ENCODE measurements at regions not wholly inside any gene's neighbourhood (a gene's known extent, or its start where the extent isn't known, plus 50 kb on each side); places are given as distances from the start of the nearest gene placed in this dataset.
A peak's percentile ranks its signal among the peaks of the same experiment; 100 is the strongest.
"Not testable (repeated sequence)": the region's sequence is repeated elsewhere in the genome, so short reads cannot be mapped to it uniquely, and the experiment has no call there.

DNA sequence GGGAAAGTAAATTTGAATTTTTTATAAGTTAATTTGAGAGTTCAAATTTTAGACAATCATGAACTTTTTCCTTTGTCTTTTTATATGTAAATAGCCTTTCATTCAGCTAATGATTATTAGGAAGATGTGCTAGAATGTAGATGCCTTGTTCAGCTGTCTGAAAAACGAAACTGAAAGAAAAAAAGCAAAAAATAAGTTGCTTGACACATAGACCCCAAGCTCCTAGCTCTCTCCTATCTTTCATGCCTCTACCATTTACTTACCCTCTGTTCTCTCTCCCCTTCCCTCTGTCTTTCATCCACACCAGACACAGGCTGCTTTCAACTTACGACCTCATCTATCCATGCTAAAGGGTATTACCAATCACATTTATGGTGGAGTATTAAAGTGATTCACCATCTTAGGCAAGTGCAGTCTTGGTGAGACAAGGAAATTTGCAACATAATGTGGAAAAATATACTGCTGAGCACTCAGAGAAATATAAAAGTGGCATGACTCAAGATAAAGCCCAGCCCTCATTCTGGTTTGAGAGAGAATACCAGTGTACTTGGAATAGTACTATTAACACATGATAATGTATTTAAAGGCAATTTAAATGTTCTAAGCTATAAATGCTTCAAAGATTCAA lies 425.6 kb downstream of the SUCLG1 start:
- Mint-ChIP-seq H3K27me3 (no peaks in the 10 kb centered on the region), H3K4me1 (peaks cover 12% of the 10 kb centered on the region), H3K27ac (peak overlapping the region; percentile 39), H3K36me3 (ENCODE audit: low read depth) (no peaks in the 10 kb centered on the region), H3K4me3 (peak overlapping the region; percentile 19)
- H3K9me3 ChIP-seq (ENCODE audit: control insufficient read depth, low read length, poor library complexity, severe bottlenecking): no peaks in the 10 kb centered on the region
- ATAC-seq (no peak), DNase-seq (no peak)

DNA sequence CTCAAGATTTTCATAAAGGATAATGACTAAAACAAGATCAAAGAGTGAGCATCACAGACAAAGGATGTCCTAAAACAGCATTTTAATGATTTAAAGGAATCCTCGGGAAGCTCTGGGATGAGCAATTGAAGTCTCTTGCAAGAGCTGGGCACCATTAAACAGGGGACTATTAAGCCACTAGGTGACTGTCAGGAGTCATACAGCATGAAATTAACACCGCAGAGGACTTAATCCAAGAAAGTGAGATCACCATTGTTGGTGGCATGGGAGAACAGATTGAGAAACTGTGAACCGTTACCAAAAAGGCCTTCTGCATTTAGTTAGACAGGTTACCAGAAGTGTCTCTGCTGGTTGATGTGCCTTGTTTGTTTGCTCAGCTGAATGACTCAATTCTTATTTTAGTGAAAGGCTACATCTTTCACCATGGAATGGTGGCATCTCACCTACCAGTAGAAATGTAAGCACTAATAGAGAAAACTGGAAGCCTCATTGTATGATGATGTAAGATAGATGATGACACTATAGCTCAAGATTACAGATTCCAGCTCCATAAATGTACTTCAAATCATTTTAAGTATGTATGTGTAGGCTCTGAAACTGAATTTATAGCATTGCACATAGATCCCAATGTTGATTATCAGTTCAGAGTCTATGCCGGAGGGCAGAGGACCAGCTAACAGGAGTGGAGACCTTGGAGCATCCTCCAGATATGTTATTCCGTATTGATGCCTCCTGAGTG lies 427.6 kb downstream of the SUCLG1 start:
- DNase-seq: no peak
- ATAC-seq: no peak
- no peaks in the 10 kb centered on the region for H3K9me3 ChIP-seq (ENCODE audit: control insufficient read depth, low read length, poor library complexity, severe bottlenecking)
- H3K27me3 Mint-ChIP-seq: no peaks in the 10 kb centered on the region
- peaks cover 13% of the 10 kb centered on the region for H3K4me1 Mint-ChIP-seq
- H3K36me3 Mint-ChIP-seq (ENCODE audit: low read depth): no peaks in the 10 kb centered on the region
- no peak overlapping the region for H3K4me3 Mint-ChIP-seq
- no peak overlapping the region for H3K27ac Mint-ChIP-seq

DNA sequence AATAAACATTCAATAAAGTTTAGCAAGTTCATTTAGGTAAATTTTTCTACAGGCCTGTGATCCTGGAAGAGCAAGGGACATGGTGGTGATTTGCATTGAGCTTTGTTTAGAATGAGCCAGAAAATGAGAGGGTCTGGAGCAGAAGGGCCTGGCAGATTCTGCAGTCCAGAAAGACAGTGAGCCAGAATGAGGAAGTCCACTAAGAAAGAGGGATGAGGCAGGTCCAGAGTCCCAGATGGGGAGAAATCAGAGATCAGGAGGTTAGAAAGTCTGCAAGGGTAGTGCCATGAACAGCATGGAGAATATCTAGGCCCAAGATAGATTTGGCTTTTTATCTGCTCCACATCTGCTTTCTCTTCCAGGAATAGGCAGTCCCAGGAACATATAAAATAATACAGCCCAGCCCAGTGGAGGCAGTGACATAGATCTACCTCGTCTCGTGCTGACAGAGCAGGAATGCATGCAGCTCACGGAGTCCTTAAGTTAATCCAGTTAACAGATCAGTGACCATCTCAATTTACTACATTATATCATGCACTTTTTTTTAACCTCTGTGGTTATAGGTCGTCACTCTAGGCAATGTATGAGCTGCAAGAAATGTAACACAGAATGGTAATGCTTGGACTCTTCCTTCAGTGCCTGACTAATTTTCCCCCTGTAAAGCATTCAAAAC lies 429.0 kb downstream of the SUCLG1 start:
- Mint-ChIP-seq H3K4me1 (peaks cover 13% of the 10 kb centered on the region), H3K4me3 (no peak overlapping the region), H3K27me3 (no peaks in the 10 kb centered on the region), H3K36me3 (ENCODE audit: low read depth) (no peaks in the 10 kb centered on the region), H3K27ac (no peak overlapping the region)
- no peak for DNase-seq
- ATAC-seq: no peak
- H3K9me3 ChIP-seq (ENCODE audit: control insufficient read depth, low read length, poor library complexity, severe bottlenecking): no peaks in the 10 kb centered on the region

DNA sequence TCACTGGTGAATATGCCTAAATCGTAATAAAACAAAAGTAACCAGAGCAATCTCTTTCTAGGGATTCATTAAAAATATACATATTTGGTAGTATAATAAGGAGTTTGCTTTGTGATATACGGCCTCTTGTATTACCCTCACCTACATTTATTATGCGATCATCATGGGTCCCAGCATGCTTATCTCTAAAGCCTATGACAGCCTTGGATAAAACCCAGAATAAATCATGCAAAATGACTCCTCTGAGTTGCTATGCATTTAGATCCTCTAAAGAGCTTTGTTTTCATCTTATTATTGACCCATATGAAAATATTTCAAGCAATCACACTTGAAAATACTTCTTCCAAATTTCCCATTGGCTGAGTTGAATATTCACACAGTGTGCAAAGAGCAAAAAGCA lies 432.3 kb downstream of the SUCLG1 start:
- Mint-ChIP-seq H3K27ac (no peak overlapping the region), H3K4me1 (peaks cover 9% of the 10 kb centered on the region), H3K4me3 (no peak overlapping the region), H3K27me3 (peaks cover 11% of the 10 kb centered on the region), H3K36me3 (ENCODE audit: low read depth) (no peaks in the 10 kb centered on the region)
- ATAC-seq: no peak
- no peak for DNase-seq
- no peaks in the 10 kb centered on the region for H3K9me3 ChIP-seq (ENCODE audit: control insufficient read depth, low read length, poor library complexity, severe bottlenecking)

DNA sequence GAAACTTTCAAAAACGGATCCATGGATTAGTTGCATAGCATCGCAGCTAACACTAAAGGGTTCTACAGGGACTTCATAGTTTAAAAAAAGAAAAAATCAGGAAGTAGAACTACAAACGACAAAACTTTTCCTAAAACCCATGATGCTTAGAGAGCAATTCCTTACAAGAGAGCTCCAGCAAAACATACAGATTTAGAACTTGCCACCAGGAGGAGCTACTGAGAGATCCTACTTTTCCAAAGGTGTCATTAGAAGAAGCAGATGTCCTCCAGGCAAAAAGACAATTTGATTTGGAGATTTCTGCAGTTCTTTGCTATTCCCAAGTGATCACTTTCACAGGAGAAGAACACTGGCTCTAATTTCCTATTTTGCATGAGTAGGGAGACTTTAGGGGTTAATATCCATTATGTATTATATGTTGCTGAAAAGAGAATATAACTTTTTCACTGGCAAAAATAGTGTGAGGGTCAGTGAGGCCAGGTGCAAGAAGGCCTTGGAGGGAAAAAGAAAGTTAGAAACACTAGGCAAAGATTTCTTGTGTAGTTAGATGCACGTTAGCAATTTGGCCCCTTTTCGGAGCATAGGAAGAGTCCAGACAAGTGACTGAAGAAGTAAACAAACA lies 436.2 kb downstream of the SUCLG1 start:
- Mint-ChIP-seq H3K27me3 (peaks cover 28% of the 10 kb centered on the region), H3K4me3 (no peak overlapping the region), H3K36me3 (ENCODE audit: low read depth) (no peaks in the 10 kb centered on the region), H3K27ac (no peak overlapping the region), H3K4me1 (peaks cover 2% of the 10 kb centered on the region)
- no peak for ATAC-seq
- H3K9me3 ChIP-seq (ENCODE audit: control insufficient read depth, low read length, poor library complexity, severe bottlenecking): no peaks in the 10 kb centered on the region
- no peak for DNase-seq

DNA sequence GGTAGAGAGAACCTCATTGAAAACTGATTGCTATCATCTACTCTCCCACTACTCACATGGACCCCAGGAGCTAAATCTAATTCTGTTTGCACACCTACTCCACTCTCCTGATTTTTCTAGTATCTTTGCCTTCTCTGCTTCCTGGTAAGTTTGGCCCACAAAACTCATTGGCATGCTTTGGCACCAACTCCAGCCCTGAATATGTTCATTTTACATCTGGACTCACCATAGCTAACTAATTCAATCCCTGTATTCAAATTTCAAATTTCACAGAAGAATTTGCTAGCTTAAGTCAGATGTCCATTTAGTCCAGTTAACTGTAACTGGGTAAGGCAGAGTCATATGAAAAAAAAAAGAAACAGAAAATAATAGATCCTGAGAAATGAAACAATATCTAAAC lies 442.1 kb downstream of the SUCLG1 start:
- no peaks in the 10 kb centered on the region for H3K36me3 Mint-ChIP-seq (ENCODE audit: low read depth)

DNA sequence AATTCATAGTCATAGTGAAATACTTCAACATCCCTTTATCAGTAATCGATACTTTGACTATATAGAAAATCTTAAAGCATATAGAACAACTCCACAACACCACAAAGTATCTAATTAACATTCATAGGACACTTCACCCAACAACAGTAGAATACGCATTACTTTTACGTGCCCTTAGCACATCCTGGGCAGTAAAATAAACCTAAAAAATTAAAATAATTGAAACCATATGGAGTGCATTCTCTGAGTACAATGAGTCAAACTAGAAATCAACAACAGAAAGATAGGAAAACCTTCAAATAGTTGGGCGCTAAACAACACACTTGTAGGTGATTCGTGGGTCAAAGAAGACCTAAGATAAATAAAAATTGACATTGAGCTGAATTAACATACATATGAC lies 442.9 kb downstream of the SUCLG1 start:
- peaks cover 11% of the 10 kb centered on the region for H3K27me3 Mint-ChIP-seq
- DNase-seq (no peak), ATAC-seq (no peak)
- H3K4me3 Mint-ChIP-seq: no peak overlapping the region
- H3K27ac Mint-ChIP-seq: no peak overlapping the region
- no peaks in the 10 kb centered on the region for H3K4me1 Mint-ChIP-seq
- no peaks in the 10 kb centered on the region for H3K9me3 ChIP-seq (ENCODE audit: control insufficient read depth, low read length, poor library complexity, severe bottlenecking)
- no peaks in the 10 kb centered on the region for H3K36me3 Mint-ChIP-seq (ENCODE audit: low read depth)

More for the DNA sequence above, 442.1 kb downstream of the SUCLG1 start:
- no peaks in the 10 kb centered on the region for H3K9me3 ChIP-seq (ENCODE audit: control insufficient read depth, low read length, poor library complexity, severe bottlenecking)
- ATAC-seq (no peak), DNase-seq (no peak)
- peaks cover 18% of the 10 kb centered on the region for H3K27me3 Mint-ChIP-seq
- no peak overlapping the region for H3K4me3 Mint-ChIP-seq
- no peaks in the 10 kb centered on the region for H3K4me1 Mint-ChIP-seq
- H3K27ac Mint-ChIP-seq: no peak overlapping the region

DNA sequence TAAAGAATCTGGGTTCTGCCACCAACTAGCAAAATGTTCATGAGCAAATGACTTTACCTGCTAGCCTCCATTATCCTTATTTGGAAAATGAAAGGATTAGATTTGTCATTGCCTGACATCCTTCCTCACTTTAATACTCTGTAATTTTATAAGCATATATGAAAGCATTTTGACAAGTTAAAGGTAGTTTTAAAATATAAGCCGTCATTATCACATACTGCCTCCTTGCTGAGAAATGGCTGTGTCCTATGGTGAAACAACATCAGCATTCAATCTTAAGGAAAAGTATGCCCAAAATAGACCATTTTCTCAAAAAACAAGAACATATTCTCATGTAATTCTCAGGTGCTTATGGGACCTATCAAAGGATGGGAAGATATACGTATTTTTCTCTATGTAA lies 461.2 kb downstream of the SUCLG1 start:
- Mint-ChIP-seq H3K4me1 (no peaks in the 10 kb centered on the region), H3K27ac (no peak overlapping the region), H3K36me3 (ENCODE audit: low read depth) (no peaks in the 10 kb centered on the region), H3K4me3 (no peak overlapping the region), H3K27me3 (peaks cover 39% of the 10 kb centered on the region)
- ATAC-seq: no peak
- no peak for DNase-seq
- H3K9me3 ChIP-seq (ENCODE audit: control insufficient read depth, low read length, poor library complexity, severe bottlenecking): no peaks in the 10 kb centered on the region

DNA sequence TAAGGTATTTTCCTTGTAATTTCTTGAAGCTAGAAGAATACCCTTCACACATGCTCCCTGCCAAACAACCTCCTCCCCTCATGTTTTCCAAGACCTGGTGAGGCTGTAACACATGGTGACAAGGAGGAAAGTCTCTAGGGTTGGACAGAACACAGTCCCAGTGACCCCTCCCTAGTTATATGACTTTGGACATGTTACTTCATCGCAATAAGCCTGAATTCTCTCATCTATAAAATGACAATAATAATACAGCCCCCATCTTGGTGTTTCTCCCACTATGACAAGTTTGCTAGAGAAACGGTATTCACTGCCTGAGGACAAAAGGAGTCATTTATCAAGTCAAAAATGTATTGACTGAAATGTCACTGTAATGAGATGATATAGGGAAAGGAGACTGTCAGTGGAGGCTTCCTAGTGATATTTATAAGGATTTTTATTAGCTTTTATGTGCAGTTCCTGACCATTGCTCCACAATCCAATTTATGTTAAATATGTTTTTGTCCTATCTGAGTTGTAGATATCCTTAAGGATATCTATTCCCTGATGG lies 464.4 kb downstream of the SUCLG1 start:
- peaks cover 45% of the 10 kb centered on the region for H3K27me3 Mint-ChIP-seq
- DNase-seq (no peak), ATAC-seq (no peak)
- H3K36me3 Mint-ChIP-seq (ENCODE audit: low read depth): no peaks in the 10 kb centered on the region
- no peak overlapping the region for H3K27ac Mint-ChIP-seq
- H3K9me3 ChIP-seq (ENCODE audit: control insufficient read depth, low read length, poor library complexity, severe bottlenecking): no peaks in the 10 kb centered on the region
- no peak overlapping the region for H3K4me3 Mint-ChIP-seq
- H3K4me1 Mint-ChIP-seq: no peaks in the 10 kb centered on the region

DNA sequence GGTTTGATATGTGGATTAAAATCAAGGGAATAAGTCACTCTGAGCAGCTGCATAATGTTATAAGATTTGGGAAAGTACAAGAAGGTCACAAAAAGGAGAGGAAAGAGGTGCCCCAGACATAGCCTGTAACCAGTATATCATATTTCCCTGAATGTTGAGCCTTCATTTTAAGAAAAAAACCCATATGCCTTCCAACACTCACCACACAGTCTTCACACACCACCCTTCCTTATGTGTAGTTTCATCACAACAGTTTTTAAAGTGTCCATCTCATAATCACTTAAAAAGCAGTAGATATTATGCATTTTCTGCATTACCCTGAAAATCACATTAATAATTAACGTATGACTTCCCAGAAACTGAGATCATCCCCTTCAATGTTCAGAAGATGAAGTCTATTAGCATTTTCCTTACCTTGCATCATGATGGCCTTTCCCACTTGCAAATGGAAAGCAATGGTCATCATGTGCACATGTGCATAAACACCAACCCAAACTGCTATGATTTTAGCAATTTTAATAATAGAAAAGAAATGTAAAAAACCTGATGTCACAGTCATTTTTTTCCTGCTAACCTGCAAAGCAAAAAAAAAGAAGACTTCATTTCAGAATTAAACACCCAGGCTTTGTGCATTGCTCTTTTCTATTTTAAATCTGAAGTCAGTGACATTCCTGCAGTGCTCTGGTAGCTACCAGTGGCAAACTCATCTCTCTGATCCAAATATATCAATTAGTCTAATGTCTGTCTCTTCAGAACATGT lies 465.0 kb downstream of the SUCLG1 start:
- H3K9me3 ChIP-seq (ENCODE audit: control insufficient read depth, low read length, poor library complexity, severe bottlenecking): no peaks in the 10 kb centered on the region
- no peak overlapping the region for H3K27ac Mint-ChIP-seq
- ATAC-seq (no peak), DNase-seq (no peak)
- H3K36me3 Mint-ChIP-seq (ENCODE audit: low read depth): no peaks in the 10 kb centered on the region
- H3K4me1 Mint-ChIP-seq: no peaks in the 10 kb centered on the region
- no peak overlapping the region for H3K4me3 Mint-ChIP-seq
- H3K27me3 Mint-ChIP-seq: peaks cover 43% of the 10 kb centered on the region

DNA sequence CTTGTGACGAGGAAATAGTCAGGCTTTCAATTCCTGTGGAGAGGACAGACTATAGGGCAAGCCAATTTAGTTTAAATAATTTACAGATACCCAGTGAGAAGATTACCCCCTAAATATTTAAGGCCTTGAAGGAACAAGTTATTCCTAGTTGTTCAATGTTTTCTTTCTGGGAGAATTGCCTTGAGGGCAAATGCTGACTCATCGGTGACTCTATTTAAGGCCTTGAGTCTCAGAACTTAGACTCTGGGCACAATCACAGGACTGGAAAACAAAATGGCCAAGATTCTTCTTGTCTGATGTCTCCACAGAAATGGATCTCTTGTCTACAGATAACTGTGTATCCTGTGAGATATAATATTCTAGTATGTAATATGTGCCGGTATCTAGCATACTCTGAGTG lies 467.1 kb downstream of the SUCLG1 start:
- no peak for ATAC-seq
- Mint-ChIP-seq H3K4me3 (no peak overlapping the region), H3K27me3 (peaks cover 34% of the 10 kb centered on the region), H3K36me3 (ENCODE audit: low read depth) (no peaks in the 10 kb centered on the region), H3K4me1 (no peaks in the 10 kb centered on the region), H3K27ac (no peak overlapping the region)
- no peaks in the 10 kb centered on the region for H3K9me3 ChIP-seq (ENCODE audit: control insufficient read depth, low read length, poor library complexity, severe bottlenecking)
- no peak for DNase-seq

DNA sequence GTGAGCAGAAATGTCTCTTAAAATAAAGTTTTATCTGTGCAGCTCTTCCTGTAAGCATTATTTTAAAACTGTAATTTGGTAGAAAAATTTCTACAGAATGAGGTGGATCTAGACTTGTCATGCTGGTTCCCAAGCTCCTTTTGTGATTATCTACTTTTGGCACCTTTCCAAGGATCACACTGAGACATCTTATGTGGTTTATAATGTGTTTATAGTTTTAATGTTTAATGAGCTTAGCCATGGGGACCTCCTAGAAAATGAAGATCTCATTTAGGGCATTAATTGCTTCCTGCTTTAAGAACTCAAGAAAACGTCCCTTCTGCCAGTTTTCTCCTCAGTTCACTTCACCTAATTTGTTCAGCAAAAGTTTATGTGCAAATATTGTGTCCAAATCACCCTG lies 468.4 kb downstream of the SUCLG1 start:
- H3K27me3 Mint-ChIP-seq: peaks cover 31% of the 10 kb centered on the region
- no peak for DNase-seq
- H3K4me3 Mint-ChIP-seq: no peak overlapping the region
- no peaks in the 10 kb centered on the region for H3K9me3 ChIP-seq (ENCODE audit: control insufficient read depth, low read length, poor library complexity, severe bottlenecking)
- H3K36me3 Mint-ChIP-seq (ENCODE audit: low read depth): no peaks in the 10 kb centered on the region
- ATAC-seq: no peak
- H3K4me1 Mint-ChIP-seq: no peaks in the 10 kb centered on the region
- no peak overlapping the region for H3K27ac Mint-ChIP-seq

DNA sequence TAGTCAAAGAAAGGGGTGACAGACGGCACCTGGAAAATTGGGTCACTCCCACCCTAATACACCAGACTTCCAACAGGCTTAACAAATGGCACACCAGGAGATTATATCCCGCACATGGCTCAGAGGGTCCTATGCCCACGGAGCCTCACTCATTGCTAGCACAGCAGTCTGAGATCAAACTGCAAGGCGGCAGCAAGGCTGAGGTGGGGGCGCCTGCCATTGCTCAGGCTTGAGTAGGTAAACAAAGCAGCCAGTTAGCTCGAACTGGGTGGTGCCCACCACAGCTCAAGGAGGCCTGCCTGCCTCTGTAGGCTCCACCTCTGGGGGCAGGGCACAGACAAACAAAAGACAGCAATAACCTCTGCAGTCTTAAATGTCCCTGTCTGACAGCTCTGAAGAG lies 482.5 kb downstream of the SUCLG1 start:
- not testable (repeated sequence) for ATAC-seq; H3K36me3 Mint-ChIP-seq (ENCODE audit: low read depth); H3K27ac Mint-ChIP-seq; DNase-seq; H3K9me3 ChIP-seq (ENCODE audit: control insufficient read depth, low read length, poor library complexity, severe bottlenecking); H3K4me3 Mint-ChIP-seq; H3K4me1 Mint-ChIP-seq
- H3K27me3 Mint-ChIP-seq: peaks cover 14% of the 10 kb centered on the region
